Neural progenitor cell (in vitro differentiated cells): ENCODE measurements at regions not wholly inside any gene's neighbourhood (a gene's known extent, or its start where the extent isn't known, plus 50 kb on each side); places are given as distances from the start of the nearest gene placed in this dataset.

ENCODE experiments used
- EZH2 ChIP-seq: fragments of 200-600 bp; sonication (generic); IDR thresholded peaks from 2 replicates; pipeline ENCODE4 v1.6.1; 2017; ENCODE audit warnings: antibody characterized with exemption, mild to moderate bottlenecking, moderate library complexity
- TF ChIP-seq, protein P1 (sequence below): fragments of 200-600 bp; sonication (generic); IDR thresholded peaks from 2 replicates; pipeline ENCODE4 v1.5.1; 2017; ENCODE audit warnings: antibody characterized with exemption, mild to moderate bottlenecking

DNA sequence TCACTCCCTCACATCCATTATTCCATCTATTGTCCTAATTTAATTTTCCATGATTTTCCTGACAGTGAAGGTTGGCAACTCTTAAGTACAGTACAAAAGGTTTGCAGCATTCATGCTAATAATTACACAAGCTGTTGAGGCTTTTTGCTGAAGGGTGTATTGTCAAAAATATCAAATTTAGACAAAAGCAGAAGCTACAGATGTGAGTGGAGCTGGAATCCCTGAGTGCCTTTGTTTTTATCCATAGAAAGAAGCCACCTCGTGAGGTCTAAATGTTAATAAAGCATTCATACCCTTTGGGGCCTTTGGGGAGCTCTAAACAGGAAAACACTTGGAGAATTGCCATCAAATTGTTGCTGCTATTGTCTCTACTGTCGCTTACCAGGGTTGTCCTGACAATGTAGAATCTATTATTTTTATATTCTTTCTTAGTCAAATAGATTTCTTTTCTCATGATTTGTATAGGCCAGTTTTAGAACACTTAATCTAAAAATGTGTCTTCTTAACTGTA is 185.8 kb upstream of the ROBO1 start:
- TF ChIP-seq, protein P1, sequence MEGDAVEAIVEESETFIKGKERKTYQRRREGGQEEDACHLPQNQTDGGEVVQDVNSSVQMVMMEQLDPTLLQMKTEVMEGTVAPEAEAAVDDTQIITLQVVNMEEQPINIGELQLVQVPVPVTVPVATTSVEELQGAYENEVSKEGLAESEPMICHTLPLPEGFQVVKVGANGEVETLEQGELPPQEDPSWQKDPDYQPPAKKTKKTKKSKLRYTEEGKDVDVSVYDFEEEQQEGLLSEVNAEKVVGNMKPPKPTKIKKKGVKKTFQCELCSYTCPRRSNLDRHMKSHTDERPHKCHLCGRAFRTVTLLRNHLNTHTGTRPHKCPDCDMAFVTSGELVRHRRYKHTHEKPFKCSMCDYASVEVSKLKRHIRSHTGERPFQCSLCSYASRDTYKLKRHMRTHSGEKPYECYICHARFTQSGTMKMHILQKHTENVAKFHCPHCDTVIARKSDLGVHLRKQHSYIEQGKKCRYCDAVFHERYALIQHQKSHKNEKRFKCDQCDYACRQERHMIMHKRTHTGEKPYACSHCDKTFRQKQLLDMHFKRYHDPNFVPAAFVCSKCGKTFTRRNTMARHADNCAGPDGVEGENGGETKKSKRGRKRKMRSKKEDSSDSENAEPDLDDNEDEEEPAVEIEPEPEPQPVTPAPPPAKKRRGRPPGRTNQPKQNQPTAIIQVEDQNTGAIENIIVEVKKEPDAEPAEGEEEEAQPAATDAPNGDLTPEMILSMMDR, result no peak
- TF ChIP-seq EZH2, result no peak
